HG02938 (cell line): ENCODE measurements at regions not wholly inside any gene's neighbourhood (a gene's known extent, or its start where the extent isn't known, plus 50 kb on each side); places are given as distances from the start of the nearest gene placed in this dataset.

Experiments used
- ATAC-seq: cut with Tn5 transposase; IDR thresholded peaks from one replicate; pipeline ENCODE4 v1.9.1; 2021; ENCODE audit warnings: mild to moderate bottlenecking, moderate library complexity; ENCODE audit not compliant: unreplicated experiment

GRCh38 chr9:108217431-108218349 lies 638.1 kb downstream of the ACTL7B start:
- no peak for ATAC-seq

GRCh38 chr9:108213511-108213910 lies 642.3 kb downstream of the ACTL7B start:
- ATAC-seq: no peak

- no peak for ATAC-seq
Observed at GRCh38 chr9:108212184-108212583, 643.6 kb downstream of the ACTL7B start.

GRCh38 chr9:108211411-108211955 lies 644.3 kb downstream of the ACTL7B start:
- ATAC-seq: no peak

GRCh38 chr9:108209132-108209685 lies 646.6 kb downstream of the ACTL7B start:
- no peak for ATAC-seq

- ATAC-seq: no peak
Observed at GRCh38 chr9:108207561-108208165, 648.1 kb downstream of the ACTL7B start.

- ATAC-seq: no peak
Observed at GRCh38 chr9:108205276-108205675, 650.5 kb downstream of the ACTL7B start.

- no peak for ATAC-seq
Observed at GRCh38 chr9:108197899-108198298, 657.9 kb downstream of the ACTL7B start.

GRCh38 chr9:108197008-108197365 lies 658.8 kb downstream of the ACTL7B start:
- ATAC-seq: no peak

GRCh38 chr9:108196332-108197007 lies 659.3 kb downstream of the ACTL7B start:
- no peak for ATAC-seq

- no peak for ATAC-seq
Observed at GRCh38 chr9:108194154-108194553, 661.6 kb downstream of the ACTL7B start.

- ATAC-seq: no peak
Observed at GRCh38 chr9:108193026-108193710, 662.6 kb downstream of the ACTL7B start.

GRCh38 chr9:108191065-108191464 lies 664.7 kb downstream of the ACTL7B start:
- ATAC-seq: no peak

- no peak for ATAC-seq
Observed at GRCh38 chr9:108188976-108189375, 666.8 kb downstream of the ACTL7B start.

GRCh38 chr9:108188482-108188881 lies 667.3 kb downstream of the ACTL7B start:
- ATAC-seq: no peak

- no peak for ATAC-seq
Observed at GRCh38 chr9:108186642-108187395, 669.0 kb downstream of the ACTL7B start.

GRCh38 chr9:108185613-108186012 lies 670.2 kb downstream of the ACTL7B start:
- ATAC-seq: no peak

GRCh38 chr9:108184941-108185340 lies 670.8 kb downstream of the ACTL7B start:
- no peak for ATAC-seq

GRCh38 chr9:108184009-108184408 lies 671.8 kb downstream of the ACTL7B start:
- no peak for ATAC-seq

GRCh38 chr9:108182950-108183381 lies 672.8 kb downstream of the ACTL7B start:
- ATAC-seq: peak; percentile 72
